PC-3 (cell line): ENCODE measurements at regions not wholly inside any gene's neighbourhood (a gene's known extent, or its start where the extent isn't known, plus 50 kb on each side); places are given as distances from the start of the nearest gene placed in this dataset.

Source experiments
- ATAC-seq: fragments of 200-7000 bp; cut with Tn5 transposase; 2 replicates; pipeline ENCODE4 v1.9.1; 2020; ENCODE audit warnings: mild to moderate bottlenecking, moderate library complexity
- BruUV-seq: library from RNA; stranded (reverse); fragments of 400-500 nt; replicated peaks from 2 replicates; lab custom pipeline; 2021; lab: Mats Ljungman, UMichigan
- CTCF ChIA-PET: fragments of 300-600 bp; sonication (Branson Sonifier 250); formaldehyde crosslinking; loops from one replicate; lab custom pipeline; 2022; ENCODE audit warnings: antibody characterized with exemption; lab: Charles Lee
- POLR2A ChIA-PET: fragments of 300-600 bp; sonication (Branson Sonifier 250); formaldehyde crosslinking; loops from one replicate; lab custom pipeline; 2022; ENCODE audit warnings: antibody characterized with exemption; ENCODE audit not compliant: unreplicated experiment; lab: Charles Lee
- DNase-seq: peaks from one replicate; pipeline ENCODE4 v3.0.0-alpha.2; 2015
- H2AFZ ChIP-seq: fragments of 300-600 bp; sonication (generic); 2 replicates; pipeline ENCODE4 v1.6.0; 2016; ENCODE audit warnings: antibody characterized with exemption, low read length
- H3F3A ChIP-seq: fragments of 300-600 bp; sonication (generic); one replicate; pipeline ENCODE4 v1.6.0; 2017; ENCODE audit warnings: antibody characterized with exemption, low read length, control low read depth, mild to moderate bottlenecking; ENCODE audit not compliant: unreplicated experiment
- H3K27ac ChIP-seq: fragments of 300-600 bp; sonication (generic); 2 replicates; pipeline ENCODE4 v1.5.1; 2016; ENCODE audit warnings: mild to moderate bottlenecking, low read length
- H3K27me3 ChIP-seq: fragments of 300-600 bp; sonication (generic); 2 replicates; pipeline ENCODE4 v1.6.1; 2016; ENCODE audit warnings: low read length, mixed read lengths
- H3K36me3 ChIP-seq: fragments of 300-600 bp; sonication (generic); 2 replicates; pipeline ENCODE4 v1.6.1; 2016; ENCODE audit warnings: low read depth, mixed run types, low read length, mixed read lengths
- H3K4me1 ChIP-seq: fragments of 300-600 bp; sonication (generic); 2 replicates; pipeline ENCODE4 v1.5.1; 2016; ENCODE audit warnings: low read length; ENCODE audit not compliant: insufficient read depth
- H3K4me2 ChIP-seq: fragments of 300-600 bp; sonication (generic); 2 replicates; pipeline ENCODE4 v1.6.0; 2016; ENCODE audit warnings: low read length
- H3K4me3 ChIP-seq: fragments of 300-600 bp; sonication (generic); 2 replicates; pipeline ENCODE4 v1.5.1; 2016; ENCODE audit warnings: mild to moderate bottlenecking, low read length, mixed read lengths
- H3K79me2 ChIP-seq: fragments of 300-600 bp; sonication (generic); 2 replicates; pipeline ENCODE4 v1.6.1; 2017; ENCODE audit warnings: low read length, mixed read lengths
- H3K9ac ChIP-seq: fragments of 300-600 bp; sonication (generic); 2 replicates; pipeline ENCODE4 v1.6.0; 2016; ENCODE audit warnings: mild to moderate bottlenecking, low read length
- H3K9me2 ChIP-seq: fragments of 300-600 bp; sonication (generic); replicated peaks from 2 replicates; pipeline ENCODE4 v1.6.1; 2016; ENCODE audit warnings: mixed run types, low read length, mixed read lengths
- H3K9me3 ChIP-seq: fragments of 300-600 bp; sonication (generic); 2 replicates; pipeline ENCODE4 v1.6.1; 2016; ENCODE audit warnings: low read length, mixed read lengths
- H4K20me1 ChIP-seq: fragments of 300-600 bp; sonication (generic); 2 replicates; pipeline ENCODE4 v1.6.1; 2016; ENCODE audit warnings: low read length, mixed read lengths
- EZH2 ChIP-seq: fragments of 300-600 bp; sonication (generic); IDR thresholded peaks from one replicate; pipeline ENCODE4 v1.6.1; 2017; ENCODE audit warnings: antibody characterized with exemption, mild to moderate bottlenecking, low read length; ENCODE audit not compliant: unreplicated experiment
- EZH2phosphoT487 ChIP-seq: fragments of 300-600 bp; sonication (generic); IDR thresholded peaks from 2 replicates; pipeline ENCODE4 v1.6.1; 2018; ENCODE audit warnings: mild to moderate bottlenecking, antibody characterized with exemption, low read length, borderline replicate concordance
- intact Hi-C: fragments of 100-400 bp; cut with micrococcal nuclease; formaldehyde crosslinking; loops from 2 replicates; pipeline ENCODE4 v1.9.0; 2023
- TF ChIP-seq, protein P1 (sequence below): fragments of 300-600 bp; sonication (generic); conservative IDR thresholded peaks from 2 replicates; pipeline ENCODE4 v1.5.1; 2017; ENCODE audit warnings: antibody characterized with exemption, low read depth, mild to moderate bottlenecking, low read length

DNA sequence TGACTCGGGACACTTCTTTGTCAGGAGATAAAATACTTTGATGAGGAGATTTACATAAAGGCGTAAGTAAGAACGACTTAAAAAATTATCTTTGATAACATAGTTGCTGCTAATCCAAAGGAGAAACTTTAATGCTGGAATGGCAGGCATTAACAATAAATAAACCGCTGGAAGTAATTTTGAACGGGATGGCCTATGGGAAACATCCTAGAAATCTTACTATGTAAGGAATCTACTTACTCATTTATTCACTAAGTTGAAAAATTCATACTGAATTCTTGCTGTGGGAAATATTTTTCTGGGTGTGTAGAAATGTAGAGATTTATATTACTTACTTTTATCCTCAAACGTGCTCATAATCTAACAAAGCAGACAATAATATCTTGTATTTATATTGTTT lies 425.7 kb upstream of the ZFP42 start:
- no peak overlapping the region for H3K27ac ChIP-seq
- intact Hi-C loops, result no loop called here
- no peaks in the 10 kb centered on the region for H3K36me3 ChIP-seq
- BruUV-seq, result no TSS peak
- no peaks in the 10 kb centered on the region for H3K9me3 ChIP-seq
- no peaks in the 10 kb centered on the region for H3F3A ChIP-seq
- no peak overlapping the region for H3K4me2 ChIP-seq
- TF ChIP-seq EZH2 (no peak), EZH2phosphoT487 (no peak)
- TF ChIP-seq, protein P1, sequence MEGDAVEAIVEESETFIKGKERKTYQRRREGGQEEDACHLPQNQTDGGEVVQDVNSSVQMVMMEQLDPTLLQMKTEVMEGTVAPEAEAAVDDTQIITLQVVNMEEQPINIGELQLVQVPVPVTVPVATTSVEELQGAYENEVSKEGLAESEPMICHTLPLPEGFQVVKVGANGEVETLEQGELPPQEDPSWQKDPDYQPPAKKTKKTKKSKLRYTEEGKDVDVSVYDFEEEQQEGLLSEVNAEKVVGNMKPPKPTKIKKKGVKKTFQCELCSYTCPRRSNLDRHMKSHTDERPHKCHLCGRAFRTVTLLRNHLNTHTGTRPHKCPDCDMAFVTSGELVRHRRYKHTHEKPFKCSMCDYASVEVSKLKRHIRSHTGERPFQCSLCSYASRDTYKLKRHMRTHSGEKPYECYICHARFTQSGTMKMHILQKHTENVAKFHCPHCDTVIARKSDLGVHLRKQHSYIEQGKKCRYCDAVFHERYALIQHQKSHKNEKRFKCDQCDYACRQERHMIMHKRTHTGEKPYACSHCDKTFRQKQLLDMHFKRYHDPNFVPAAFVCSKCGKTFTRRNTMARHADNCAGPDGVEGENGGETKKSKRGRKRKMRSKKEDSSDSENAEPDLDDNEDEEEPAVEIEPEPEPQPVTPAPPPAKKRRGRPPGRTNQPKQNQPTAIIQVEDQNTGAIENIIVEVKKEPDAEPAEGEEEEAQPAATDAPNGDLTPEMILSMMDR, result no peak
- no peaks in the 10 kb centered on the region for H3K9me2 ChIP-seq
- no peak overlapping the region for H3K4me3 ChIP-seq
- ChIA-PET POLR2A (no interaction called here), CTCF (no interaction called here)
- no peak overlapping the region for H3K9ac ChIP-seq
- H4K20me1 ChIP-seq, result no peaks in the 10 kb centered on the region
- DNase-seq (no peak), ATAC-seq (no peak)
- H3K4me1 ChIP-seq, result no peaks in the 10 kb centered on the region
- no peaks in the 10 kb centered on the region for H3K27me3 ChIP-seq
- H3K79me2 ChIP-seq, result no peaks in the 10 kb centered on the region
- H2AFZ ChIP-seq, result no peak overlapping the region

DNA sequence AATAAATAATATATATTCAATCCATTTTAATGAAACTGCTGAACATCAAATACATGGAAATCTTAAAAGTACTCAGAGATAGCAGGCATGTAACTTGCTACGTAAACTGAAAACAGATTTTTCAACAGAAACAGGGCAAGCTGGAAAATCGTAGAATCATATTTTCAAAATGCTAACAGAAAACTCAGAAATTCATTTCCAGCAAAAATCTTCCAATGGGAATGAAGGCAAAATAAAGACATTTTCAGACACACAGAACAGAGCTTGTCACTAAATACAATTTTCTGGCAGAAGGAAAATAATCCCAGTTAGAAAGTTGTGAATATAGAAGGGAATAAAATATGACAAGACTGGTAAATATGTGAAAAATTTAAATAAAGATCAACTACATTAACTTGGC lies 419.9 kb upstream of the ZFP42 start:
- ChIA-PET CTCF (no interaction called here), POLR2A (no interaction called here)
- Histone ChIP-seq H3F3A (no peaks in the 10 kb centered on the region), H3K9me3 (no peaks in the 10 kb centered on the region), H2AFZ (no peak overlapping the region), H3K27me3 (no peaks in the 10 kb centered on the region), H3K4me3 (no peak overlapping the region), H3K79me2 (no peaks in the 10 kb centered on the region), H3K4me1 (no peaks in the 10 kb centered on the region), H3K9me2 (no peaks in the 10 kb centered on the region), H3K36me3 (no peaks in the 10 kb centered on the region), H3K9ac (no peak overlapping the region), H3K27ac (no peak overlapping the region), H3K4me2 (no peak overlapping the region), H4K20me1 (no peaks in the 10 kb centered on the region)
- intact Hi-C loops, result no loop called here
- TF ChIP-seq EZH2, result no peak
- TF ChIP-seq, protein P1, result no peak
- TF ChIP-seq EZH2phosphoT487, result no peak
- no peak for DNase-seq
- ATAC-seq, result no peak
- BruUV-seq, result no TSS peak

DNA sequence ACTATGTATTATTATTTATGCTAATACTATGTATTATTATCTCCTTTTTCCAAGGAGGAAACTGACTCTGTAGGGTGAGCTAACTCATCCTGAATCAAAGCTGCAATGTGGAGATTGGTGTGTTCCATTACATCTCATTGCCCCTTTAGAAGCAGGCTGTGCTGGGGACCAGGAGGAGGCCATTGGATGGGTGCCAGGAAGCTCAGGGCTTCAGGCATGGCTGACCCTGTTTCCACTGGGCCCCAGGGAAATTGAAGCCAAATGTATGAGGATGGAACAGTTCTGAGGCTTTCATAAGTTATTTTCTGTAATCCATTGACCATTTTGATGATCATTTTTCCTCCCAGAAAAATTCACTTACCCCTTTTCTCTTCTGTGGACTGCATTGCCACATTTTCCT lies 418.8 kb upstream of the ZFP42 start:
- no peak overlapping the region for H3K9ac ChIP-seq
- no peaks in the 10 kb centered on the region for H3K9me3 ChIP-seq
- no peaks in the 10 kb centered on the region for H4K20me1 ChIP-seq
- no peaks in the 10 kb centered on the region for H3K9me2 ChIP-seq
- ChIA-PET CTCF (no interaction called here), POLR2A (no interaction called here)
- H3K36me3 ChIP-seq, result no peaks in the 10 kb centered on the region
- H2AFZ ChIP-seq, result no peak overlapping the region
- BruUV-seq, result no TSS peak
- ATAC-seq, result no peak
- no peak overlapping the region for H3K4me3 ChIP-seq
- DNase-seq, result no peak
- H3K27me3 ChIP-seq, result no peaks in the 10 kb centered on the region
- H3K27ac ChIP-seq, result no peak overlapping the region
- no peak for TF ChIP-seq EZH2
- no peak for TF ChIP-seq EZH2phosphoT487
- TF ChIP-seq, protein P1, result no peak
- intact Hi-C loops, result no loop called here
- H3K4me2 ChIP-seq, result no peak overlapping the region
- H3K4me1 ChIP-seq, result no peaks in the 10 kb centered on the region
- H3F3A ChIP-seq, result no peaks in the 10 kb centered on the region
- no peaks in the 10 kb centered on the region for H3K79me2 ChIP-seq
